Kidney glomerular epithelial cell (primary cell): ENCODE measurements at regions not wholly inside any gene's neighbourhood (a gene's known extent, or its start where the extent isn't known, plus 50 kb on each side); places are given as distances from the start of the nearest gene placed in this dataset.
"Not testable (repeated sequence)": the region's sequence is repeated elsewhere in the genome, so short reads cannot be mapped to it uniquely, and the experiment has no call there.

Experiments
- DNase-seq: peaks from one replicate; lab custom pipeline; 2025; lab: John Stamatoyannopoulos, UW

GRCh38 chr6:85015396-85015990, 251.1 kb upstream of the TBX18 start:
- DNase-seq = peak; percentile 32

- DNase-seq = no peak
Measured at GRCh38 chr6:85010865-85011264, 246.5 kb upstream of the TBX18 start.

GRCh38 chr6:85008296-85009009, 244.1 kb upstream of the TBX18 start:
- no peak for DNase-seq

- DNase-seq = no peak
Measured at GRCh38 chr6:85006362-85006761, 242.0 kb upstream of the TBX18 start.

- DNase-seq = no peak
Measured at GRCh38 chr6:85005494-85005893, 241.1 kb upstream of the TBX18 start.

- DNase-seq = no peak
Measured at GRCh38 chr6:85004361-85004995, 240.1 kb upstream of the TBX18 start.

GRCh38 chr6:85002847-85003246, 238.4 kb upstream of the TBX18 start:
- DNase-seq = no peak

GRCh38 chr6:85000001-85000400, 235.6 kb upstream of the TBX18 start:
- DNase-seq = no peak

- DNase-seq = no peak
Measured at GRCh38 chr6:84998223-84998622, 233.8 kb upstream of the TBX18 start.

GRCh38 chr6:84988766-84989165, 224.4 kb upstream of the TBX18 start:
- not testable (repeated sequence) for DNase-seq

- not testable (repeated sequence) for DNase-seq
Measured at GRCh38 chr6:84985490-84985889, 221.1 kb upstream of the TBX18 start.

- no peak for DNase-seq
Measured at GRCh38 chr6:84979541-84979940, 215.1 kb upstream of the TBX18 start.

GRCh38 chr6:84977363-84977705, 212.9 kb upstream of the TBX18 start:
- DNase-seq = no peak

GRCh38 chr6:84976526-84977362, 212.3 kb upstream of the TBX18 start:
- DNase-seq = no peak

- no peak for DNase-seq
Measured at GRCh38 chr6:84975316-84975715, 210.9 kb upstream of the TBX18 start.

- DNase-seq = no peak
Measured at GRCh38 chr6:84973606-84974005, 209.2 kb upstream of the TBX18 start.

- no peak for DNase-seq
Measured at GRCh38 chr6:84967965-84968364, 203.6 kb upstream of the TBX18 start.

GRCh38 chr6:84967389-84967788, 203.0 kb upstream of the TBX18 start:
- DNase-seq = peak; percentile 12

GRCh38 chr6:84953111-84953755, 188.8 kb upstream of the TBX18 start:
- no peak for DNase-seq

- not testable (repeated sequence) for DNase-seq
Measured at GRCh38 chr6:84944926-84945325, 180.5 kb upstream of the TBX18 start.

- no peak for DNase-seq
Measured at GRCh38 chr6:84943905-84944304, 179.5 kb upstream of the TBX18 start.

- not testable (repeated sequence) for DNase-seq
Measured at GRCh38 chr6:84941609-84942008, 177.2 kb upstream of the TBX18 start.
